ENCODE measurements at regions not wholly inside any gene's neighbourhood (a gene's known extent, or its start where the extent isn't known, plus 50 kb on each side); places are given as distances from the start of the nearest gene placed in this dataset.

DNA sequence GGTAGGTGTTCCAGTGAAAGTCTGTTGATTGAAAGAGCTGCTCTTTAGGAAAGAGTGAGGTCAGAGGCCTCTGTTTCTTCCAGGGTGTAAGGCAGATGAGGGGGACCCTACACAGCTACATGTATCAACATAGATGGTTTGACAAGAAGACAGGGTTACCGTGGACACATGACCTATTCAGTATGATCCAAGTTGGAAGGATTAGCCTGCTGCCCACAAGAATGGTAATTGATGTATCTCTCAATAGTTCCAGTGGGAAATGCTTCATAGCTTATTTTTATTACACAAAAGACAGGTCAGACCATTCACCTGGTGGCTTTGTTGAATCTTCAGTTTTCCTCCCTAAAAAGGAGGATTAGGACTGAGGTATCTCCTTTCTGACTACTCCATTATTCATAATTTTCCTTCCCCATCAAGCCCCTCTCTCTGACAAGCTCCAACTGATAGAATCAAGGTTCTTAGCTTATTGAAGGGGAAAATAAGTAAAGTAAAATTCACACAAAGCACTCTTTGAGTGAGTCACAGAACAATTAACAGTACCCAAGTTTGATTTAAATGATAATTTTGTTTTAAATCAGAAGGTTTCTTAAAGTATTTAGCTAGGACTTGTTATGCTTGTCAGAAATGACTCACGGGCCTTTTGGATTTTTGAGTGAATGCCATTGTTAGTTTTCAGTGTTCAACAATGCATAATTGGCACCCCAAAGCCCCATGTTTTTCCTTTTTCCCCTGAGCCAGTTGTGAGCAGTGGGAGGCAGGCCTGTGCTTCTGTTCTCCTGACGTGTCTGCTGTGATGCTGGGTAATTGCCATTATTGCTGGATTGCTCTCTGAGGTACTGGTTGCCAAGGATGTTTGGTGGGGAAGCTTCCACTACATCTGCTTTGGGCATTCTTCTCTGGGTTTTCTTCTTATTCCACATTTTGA lies 373.2 kb downstream of the DDX10 start:
- no peak for TF ChIP-seq POLR2AphosphoS5 (IDR thresholded peaks at IDR 0.05)
- TF ChIP-seq POLR2A (IDR thresholded peaks at IDR 0.05): no peak
- TF ChIP-seq, protein P1, sequence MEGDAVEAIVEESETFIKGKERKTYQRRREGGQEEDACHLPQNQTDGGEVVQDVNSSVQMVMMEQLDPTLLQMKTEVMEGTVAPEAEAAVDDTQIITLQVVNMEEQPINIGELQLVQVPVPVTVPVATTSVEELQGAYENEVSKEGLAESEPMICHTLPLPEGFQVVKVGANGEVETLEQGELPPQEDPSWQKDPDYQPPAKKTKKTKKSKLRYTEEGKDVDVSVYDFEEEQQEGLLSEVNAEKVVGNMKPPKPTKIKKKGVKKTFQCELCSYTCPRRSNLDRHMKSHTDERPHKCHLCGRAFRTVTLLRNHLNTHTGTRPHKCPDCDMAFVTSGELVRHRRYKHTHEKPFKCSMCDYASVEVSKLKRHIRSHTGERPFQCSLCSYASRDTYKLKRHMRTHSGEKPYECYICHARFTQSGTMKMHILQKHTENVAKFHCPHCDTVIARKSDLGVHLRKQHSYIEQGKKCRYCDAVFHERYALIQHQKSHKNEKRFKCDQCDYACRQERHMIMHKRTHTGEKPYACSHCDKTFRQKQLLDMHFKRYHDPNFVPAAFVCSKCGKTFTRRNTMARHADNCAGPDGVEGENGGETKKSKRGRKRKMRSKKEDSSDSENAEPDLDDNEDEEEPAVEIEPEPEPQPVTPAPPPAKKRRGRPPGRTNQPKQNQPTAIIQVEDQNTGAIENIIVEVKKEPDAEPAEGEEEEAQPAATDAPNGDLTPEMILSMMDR (IDR thresholded peaks at IDR 0.05): no peak
- TF ChIP-seq EP300 (IDR thresholded peaks at IDR 0.05): no peak

All from gastroesophageal sphincter (tissue), 3 donors.